GM19463 (cell line): ENCODE measurements at regions not wholly inside any gene's neighbourhood (a gene's known extent, or its start where the extent isn't known, plus 50 kb on each side); places are given as distances from the start of the nearest gene placed in this dataset.

Experiments used
- ATAC-seq: cut with Tn5 transposase; IDR thresholded peaks from one replicate; pipeline ENCODE4 v1.9.1; 2021; ENCODE audit warnings: mild to moderate bottlenecking, moderate library complexity; ENCODE audit not compliant: unreplicated experiment

DNA sequence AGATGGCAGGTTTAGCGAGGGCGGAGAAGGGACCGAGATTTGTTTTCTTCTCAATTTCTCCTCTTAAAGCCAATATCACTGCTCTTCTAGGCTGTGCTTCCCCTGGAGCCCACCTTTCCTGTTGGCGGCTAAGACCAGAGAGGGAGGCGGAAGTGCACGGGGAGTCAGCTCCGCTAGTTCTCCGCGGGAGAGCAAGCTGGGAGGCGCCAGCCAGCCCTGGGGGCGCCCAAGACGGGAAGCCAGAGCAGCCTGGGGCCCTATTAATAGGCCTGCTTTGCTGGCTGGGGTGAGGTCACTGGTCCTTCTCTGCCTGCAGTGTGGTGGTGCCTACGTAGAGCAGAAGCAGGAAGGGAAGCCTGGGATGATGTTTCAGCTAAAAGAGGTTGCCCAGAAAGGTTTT is 61.6 kb downstream of the LSM5 start:
- no peak for ATAC-seq

DNA sequence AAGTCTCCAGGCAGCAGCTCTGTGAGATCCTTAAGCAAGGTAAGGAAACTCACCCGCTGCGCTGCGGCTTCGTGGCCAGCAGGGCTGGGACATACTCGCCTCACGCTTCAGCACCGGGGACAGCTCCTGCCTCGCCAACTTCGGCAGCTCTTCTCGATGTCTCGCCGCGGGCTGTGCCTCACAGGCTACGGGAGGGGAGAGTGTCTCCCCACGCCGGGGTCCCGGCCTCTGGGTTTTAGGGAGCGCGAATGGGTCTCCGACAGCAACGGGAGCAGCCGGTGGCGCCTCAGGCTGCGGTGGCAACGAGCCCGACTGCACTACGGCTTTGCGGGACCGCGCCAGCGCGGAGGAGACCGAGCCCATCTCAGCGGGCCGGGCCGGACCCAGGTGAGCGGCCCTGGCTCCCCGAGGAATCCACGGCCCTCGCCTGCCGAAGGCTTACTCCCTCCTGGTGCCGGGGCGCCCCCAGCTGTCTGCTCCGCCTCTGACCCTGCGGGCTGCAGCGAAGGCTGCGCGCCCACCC is 62.4 kb downstream of the LSM5 start:
- peak; percentile 85 for ATAC-seq

DNA sequence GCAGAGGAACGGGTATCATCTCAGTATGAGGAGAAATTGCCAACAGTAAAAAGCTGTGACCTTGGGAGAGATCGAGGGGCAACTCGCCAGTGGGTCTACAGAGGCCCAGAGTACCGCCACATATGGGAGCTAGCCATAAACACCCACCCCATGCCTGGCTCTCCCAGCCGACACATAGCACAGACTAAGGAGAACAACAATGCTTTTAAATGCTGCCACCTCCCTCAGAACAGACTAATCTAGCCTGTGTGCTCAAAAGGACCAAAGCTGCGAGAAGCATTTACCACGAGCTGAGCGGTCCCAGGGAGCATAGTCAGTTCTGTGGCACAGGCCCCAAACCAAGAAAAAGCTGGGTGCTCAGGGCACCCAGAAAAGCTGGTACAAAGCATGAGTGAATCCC is 73.3 kb downstream of the LSM5 start:
- no peak for ATAC-seq

DNA sequence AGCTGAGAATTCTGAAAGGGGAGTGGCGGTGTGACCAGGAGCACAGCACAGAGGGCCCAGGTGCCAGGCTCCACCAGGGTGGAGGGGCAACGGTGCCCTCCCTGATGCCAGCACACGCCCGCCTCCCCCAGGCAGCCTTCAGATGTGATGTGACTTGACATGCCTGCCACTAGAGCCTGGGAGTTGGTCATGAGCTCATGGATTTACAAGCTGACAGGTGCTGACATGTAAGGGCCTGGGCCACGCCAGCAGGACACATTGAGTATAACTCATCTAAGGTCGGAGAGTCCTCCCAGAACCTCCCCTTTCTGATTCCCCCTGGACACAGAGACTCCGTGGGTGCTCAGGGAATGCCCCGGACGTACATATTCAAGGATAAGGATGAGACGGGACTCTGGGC is 74.2 kb downstream of the LSM5 start:
- ATAC-seq, result no peak

DNA sequence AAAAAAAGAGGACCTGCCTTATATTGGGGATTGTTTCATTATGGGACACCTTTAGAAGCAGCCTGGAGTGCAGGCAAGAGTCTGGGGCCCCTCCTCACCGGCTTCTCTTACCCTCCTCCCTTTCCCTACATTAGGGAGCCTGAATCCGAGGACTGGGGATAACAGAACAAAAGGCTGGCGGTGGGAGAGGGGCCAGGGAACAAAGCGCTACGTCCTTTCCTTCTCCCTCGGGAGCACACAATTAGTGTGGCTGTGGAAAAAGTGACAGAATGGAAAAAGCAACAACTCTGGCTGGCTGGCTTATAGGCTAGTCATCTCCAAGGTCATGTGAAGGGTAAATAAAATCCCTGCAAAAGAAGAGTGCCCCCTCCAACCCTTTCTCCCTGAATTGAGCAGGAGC is 74.7 kb downstream of the LSM5 start:
- no peak for ATAC-seq

DNA sequence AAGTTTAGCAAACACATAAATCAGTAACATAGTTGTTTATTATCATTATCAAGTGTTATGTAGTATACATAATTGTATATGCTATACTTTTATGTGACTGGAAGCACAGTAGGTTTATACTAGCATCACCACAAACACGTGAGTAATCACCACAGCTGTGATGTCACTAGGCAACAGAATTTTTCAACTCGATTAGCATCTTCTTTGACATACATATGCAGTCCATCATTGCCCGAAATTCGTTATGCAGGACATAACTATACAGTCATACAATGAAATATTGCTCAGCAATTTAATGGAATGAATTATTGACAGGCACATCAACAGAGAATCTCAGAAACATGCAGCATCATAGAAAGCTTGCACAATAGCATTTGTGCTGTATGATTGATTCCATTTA is 77.7 kb downstream of the LSM5 start:
- ATAC-seq, result no peak

DNA sequence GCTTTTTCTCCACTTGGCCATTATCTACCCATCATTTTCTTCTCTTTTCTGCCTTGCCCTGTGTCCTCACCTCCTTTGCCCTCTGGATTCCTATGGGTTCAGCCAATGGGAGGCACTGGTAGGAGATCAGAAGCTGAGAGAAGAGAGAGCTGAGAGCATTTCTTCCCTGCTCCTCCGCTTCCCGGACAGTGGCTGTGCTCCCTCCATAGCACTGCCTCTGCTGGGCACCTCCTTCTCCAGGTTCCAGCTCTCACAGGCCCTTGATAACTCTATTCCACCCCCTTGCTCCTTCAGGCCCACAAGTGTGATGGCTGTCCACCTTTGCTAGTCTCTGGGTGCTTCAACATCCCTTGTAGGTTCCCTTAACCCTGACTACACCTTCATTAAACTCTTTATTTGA is 79.6 kb downstream of the LSM5 start:
- no peak for ATAC-seq

DNA sequence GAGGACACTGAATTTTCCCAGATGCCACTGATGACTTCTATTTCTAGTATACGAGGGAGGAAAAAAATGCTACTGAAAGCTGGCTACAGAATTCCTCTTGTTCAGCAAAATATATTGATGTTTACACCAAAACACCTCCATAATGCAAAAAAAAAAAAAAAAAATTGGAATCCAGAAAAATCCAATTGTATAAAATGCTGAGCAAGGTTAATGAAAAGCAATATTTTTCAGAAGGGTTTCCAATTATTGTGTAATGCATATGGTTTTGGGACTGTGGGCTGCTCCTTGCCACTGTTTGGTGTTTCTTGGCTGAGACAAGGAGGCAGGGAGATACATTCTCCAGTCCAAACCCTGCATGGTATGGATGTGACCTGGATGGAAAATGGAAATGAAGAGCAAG is 83.8 kb downstream of the LSM5 start:
- ATAC-seq, result no peak

DNA sequence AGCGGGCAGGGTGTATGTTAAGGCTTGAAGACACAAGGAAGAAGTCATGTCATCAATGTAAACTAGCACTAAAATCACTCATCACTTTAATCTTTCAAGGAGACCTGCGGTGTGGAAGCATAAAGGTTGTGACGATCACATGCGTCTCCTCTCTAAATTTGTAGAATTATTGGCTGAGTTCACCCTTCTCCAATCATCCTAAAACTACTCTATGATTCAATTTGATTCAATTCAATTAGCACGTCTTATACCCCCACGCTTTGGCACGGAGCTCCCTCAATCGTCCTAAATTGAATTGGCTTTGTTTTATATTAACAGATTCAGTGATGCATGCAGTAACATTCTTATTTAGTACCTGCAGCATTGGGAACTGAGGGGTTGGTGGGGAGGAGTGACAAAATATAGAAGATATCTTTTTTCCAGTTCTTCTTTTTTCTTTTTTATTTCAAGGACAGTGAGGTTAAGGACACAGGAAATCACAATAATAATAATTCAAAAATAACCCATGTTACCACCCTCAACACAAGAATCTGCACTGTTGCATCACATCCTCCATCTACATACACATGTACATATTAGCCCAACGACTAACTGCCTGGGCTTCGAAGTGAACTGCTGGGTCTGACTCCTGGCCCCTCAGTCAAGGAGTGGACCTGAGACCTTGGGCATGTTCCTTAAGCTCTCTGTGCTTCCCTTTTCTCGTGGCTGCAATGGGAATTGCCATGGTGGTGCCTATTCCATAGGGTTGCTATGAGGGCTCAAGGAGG is 86.5 kb downstream of the LSM5 start:
- ATAC-seq, result no peak

DNA sequence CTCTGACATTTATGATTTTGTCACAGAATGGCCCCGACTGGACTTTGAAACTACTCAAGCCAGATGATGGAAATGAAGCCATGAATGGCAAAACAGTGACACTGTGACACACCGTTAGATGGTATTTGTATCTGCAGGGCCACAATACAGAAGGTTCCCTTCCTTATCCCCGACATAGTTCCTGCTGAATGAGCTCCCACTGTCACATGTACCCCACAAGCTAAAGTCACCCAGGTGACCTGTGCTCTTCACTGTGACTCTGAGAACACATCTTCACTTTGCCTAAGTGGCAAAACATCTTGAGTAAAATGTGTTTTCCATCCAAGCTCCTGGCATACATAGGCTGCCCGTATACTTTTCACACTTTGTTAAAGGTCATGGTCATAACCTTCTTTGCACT is 89.5 kb downstream of the LSM5 start:
- no peak for ATAC-seq

DNA sequence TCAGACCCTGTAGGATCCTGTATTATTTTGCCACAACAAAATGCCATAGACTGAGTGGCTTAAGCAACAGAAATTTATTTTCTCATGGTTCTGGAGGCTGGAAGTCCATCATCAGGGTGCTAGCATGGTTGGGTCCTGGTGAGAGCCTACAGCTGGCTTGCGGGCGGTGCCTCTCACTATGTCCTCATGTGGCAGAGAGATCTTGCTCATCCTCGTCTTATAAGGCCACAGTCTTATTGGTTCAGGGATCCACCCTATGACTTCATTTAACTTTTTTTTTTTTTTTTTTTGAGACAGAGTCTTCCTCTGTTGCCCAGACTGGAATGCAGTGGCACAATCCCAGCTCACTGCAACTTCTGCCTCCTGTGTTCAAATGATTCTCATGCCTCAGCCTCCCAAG is 90.9 kb downstream of the LSM5 start:
- no peak for ATAC-seq

DNA sequence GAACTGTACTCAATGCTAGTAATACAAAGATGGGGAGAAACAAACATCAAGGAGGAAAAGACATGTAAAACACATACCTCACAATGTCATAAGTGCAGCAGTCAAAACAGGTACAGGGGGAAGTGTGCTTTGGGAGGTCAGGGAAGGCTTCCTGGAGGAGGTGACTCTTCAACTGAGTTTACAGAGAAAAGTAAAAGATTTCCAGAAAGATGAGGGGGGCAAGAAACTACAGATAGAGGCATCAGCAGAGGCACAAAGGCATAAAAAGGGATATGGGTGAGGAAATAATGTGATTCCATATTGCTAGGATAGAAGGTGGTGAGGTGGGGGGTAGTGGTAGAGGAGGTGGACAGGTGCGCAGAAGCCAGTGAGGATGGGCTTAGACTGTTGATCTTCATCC is 95.0 kb downstream of the LSM5 start:
- no peak for ATAC-seq

DNA sequence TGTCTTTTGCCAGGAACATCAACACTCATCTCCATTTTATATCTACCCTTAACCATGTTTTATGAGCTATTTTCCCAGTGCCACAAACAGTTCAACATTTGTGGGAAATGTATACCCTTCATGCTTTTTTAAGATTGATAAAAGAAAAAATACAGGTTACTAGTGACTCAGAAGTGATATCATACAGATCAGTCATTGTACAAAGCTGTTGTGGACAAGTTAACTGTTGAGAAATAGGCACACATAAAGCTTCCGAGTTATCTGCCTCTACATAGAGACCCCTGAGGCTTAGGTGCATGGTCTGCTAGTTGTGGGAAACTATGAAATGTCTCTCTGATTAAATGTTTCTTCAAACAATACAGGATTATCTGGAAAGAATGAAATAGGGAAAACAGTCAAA is 96.3 kb downstream of the LSM5 start:
- ATAC-seq, result no peak

DNA sequence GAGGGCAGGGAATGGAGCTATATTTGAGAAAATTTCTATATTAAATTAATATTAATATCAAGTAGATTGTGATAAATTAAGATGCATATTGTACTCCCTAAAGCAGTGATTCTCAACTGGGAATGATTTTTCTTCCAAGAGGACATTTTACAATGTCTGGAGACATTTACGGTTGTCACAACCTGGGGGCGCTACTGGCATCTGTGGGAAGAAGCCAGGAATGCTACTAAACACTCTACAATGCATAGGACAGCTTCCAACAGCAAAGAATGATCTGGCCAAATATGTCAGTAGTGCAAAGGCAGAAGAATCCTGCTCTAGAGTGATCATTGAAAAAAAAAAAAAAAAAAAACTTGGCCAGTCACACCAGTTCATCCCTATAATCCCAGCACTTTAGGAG is 100.0 kb downstream of the LSM5 start:
- no peak for ATAC-seq

DNA sequence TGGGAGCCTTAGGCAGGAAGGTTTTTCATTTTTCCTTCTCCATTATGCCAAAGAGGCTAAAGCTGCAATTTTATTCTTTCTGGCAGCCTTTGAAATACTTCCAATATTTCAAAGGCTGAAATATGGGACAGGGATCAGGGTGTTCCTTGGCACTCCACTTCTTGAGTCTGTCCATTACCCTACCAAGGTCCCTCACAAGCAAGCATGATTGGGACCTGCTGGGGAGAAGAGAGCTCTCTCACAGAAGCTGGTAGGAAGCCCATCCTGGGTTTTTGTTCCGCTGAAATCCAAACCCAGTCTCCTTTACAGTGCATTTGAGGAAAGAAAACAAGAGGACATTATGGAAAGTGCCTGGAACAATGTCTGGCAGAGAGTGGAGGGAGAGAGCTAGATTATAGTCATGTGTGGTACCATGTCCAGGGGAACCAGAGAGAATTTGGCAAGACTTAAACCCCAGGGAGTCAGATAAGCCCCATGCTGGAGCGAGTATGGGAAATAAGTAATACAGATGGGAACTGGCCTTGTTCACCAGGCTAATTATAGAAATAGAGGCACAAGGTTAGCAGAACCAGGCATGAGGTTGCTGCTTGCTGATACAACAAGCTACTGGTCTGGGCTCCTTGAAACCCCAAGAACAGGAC is 104.7 kb downstream of the LSM5 start:
- ATAC-seq, result no peak

DNA sequence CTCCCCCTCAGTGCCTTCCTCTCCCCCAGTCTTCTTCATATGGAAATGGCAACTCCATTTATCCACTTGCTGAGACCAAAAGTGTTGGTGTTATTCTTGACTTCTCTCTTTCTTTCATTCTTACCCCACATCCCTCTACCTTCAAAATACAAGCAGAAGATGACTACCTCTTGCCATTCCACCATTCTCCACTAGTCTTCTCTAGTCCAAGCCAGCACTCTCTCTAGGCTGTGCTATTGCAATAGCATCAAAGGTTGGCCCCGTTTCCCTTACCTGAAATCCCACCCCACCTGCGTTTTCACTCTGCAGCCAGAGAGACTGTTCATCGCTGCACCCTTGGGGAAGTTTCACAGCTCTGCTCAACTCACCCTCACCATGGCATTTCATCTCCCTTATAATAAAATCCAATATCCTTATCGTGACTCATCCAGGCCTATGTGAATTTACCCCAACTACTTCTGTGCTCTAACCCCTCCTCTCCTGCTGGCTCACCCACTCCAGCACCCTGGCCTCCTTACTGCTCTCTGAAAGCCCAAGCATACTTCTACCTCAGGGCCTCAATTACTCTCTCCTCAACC is 109.1 kb downstream of the LSM5 start:
- no peak for ATAC-seq

DNA sequence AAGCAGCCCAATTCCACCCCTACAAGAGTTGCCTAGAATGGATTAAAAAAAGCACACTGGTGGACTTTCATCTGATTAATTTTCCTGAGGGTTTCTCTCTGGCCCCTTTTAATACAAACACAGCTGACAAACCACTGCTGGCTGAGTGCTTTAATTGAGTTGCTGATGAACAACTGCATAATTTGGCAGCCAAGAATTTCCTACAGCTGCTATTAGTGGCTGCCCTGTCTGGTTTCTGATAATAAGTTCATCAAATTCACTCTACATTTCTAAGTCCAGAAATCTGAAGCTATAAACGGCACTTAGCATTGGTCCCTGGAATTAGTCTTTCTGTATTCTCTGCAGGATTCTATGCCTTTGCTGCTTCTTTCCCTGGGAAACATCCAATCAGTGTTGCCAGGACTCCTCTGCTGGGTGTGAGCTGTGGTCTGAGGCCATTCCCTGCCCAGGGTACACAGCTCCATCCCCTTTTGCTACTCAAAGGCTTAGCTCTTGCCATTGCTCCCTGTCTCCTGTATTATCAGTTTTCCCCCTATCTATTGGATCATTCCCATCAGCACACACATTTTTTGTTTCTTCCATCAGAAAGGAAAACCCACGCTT is 110.6 kb downstream of the LSM5 start:
- no peak for ATAC-seq

DNA sequence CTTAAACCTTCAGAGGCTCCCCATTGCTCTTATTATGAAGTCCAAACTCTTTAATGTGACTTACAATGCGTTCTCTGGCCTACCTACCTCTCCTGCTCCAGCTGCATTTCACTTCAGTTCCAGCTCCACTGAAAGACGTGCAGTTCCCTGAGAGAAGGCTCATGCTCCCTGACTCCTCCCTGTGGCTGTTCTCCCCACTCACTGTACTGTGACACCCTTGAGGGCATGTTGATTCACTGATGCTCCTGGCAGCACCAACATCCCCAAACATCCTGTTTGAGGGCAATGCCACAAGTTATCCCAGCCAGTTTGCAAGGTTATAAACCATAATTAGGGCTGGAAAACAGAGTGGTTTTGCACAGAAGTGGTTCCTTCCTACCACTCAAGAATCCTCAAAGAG is 111.2 kb downstream of the LSM5 start:
- ATAC-seq, result no peak

DNA sequence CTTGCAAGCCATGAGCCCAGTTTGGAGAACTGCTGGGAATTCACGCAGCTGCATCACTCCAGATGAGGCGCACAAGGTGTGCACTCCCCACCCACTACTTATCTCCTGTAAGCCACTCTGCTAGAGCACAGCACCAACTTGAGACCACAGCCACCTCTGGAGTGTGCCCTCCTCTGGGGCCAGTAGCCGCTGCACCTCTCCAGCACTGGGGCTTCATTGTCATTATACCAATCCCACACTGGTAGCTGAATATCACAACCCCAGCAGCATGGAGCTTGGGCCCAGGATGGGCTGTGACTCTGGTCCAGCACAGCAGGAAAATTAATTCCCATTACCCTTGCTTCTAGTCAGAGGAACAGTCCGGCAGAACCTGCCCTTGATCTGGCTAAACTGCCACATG is 125.6 kb downstream of the LSM5 start:
- no peak for ATAC-seq

DNA sequence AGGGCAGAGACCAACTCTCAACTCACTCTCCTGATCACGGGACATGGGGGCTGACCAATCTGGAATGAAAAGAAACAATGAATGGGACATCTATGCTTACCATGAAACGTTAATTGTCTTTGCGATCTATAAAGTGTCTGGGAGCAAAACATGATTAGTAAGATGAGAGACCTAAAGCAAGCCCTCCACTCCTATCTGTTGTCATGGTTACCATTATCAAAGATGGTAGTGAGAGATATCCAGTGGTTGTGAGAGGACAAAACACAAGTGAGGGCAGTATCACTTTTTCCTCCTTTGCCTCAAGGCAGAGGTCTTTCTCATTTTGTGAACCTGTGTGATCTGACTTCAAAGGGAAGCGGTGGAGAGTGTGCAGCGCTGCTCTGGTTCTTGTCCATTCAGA is 130.1 kb downstream of the LSM5 start:
- ATAC-seq, result no peak

DNA sequence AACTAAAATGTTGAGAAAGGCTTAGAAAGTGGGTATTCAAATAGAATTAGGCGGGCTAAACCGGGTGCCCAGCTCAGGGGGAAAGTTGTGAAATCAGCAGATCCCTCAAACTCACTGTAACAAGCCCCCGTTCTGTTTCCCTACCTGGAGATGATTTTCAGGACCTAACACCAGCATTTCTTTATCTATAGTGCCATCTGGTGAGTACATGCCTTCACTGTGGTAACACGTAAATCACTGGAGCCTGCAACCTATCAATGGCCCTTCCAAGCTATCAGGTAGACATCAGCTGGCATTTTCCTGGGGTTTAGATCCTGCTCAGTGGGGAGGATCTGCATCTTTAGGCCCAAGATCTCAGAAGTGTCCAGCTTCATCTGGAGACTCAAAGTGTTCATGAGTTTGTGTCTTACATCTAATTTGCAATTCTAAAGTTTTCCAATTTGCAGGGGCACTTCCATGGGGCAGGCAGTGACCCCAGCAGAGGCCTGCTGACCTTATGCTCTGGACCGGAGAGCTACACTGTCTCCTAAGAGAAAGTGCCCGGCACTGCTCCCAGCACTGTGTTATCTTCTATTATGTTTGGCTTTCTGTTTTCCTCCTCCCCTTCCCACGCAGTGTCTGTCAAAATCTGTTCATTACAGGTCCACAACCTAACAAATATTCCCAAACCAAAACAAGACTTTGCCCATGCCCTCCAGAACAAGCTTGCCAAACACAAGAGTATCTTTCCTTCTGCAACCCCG is 132.5 kb downstream of the LSM5 start:
- ATAC-seq, result no peak
